ENCODE measurements at regions not wholly inside any gene's neighbourhood (a gene's known extent, or its start where the extent isn't known, plus 50 kb on each side); places are given as distances from the start of the nearest gene placed in this dataset.

DNA sequence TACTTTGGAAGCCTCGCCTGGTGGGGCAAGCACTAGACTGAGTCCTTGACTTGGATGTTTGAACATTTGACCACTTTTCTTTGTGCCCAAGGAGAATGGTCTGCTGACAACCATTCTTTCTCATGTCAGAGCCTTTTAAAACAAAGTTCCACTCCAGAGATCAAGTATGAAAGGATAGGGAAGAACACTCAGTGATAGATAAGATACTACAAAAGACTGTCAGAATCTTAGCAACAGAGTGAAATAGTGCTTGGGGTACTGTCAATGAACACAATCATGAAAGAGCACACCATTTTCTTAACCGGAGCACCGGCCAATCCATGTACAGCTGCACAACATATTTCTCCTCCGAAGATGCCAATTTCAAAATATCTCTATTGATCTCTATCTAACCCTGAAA lies 82.8 kb upstream of the ADO start:
- DNase-seq: no peak

- DNase-seq: no peak
Observed at GRCh38 chr10:62723375-62723774, 81.1 kb upstream of the ADO start.

DNA sequence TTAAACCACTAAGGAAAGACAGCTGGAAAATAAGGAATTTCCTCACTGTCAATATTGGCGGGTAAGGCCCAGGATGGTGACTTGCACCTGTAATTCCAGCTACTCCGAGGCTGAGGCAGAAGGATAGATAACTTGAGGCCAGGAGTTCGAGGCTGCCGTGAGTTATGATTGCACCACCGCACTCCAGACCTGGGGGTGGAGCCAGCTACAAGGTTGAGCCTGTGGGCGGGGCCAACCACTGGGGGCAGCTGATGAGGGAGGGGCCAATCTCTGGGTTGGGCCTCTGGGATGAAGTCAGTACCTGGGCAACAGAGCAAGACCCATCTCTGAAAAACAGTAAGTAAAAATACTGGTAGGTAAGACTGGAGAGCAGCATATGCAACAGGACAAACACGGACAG lies 80.1 kb upstream of the ADO start:
- DNase-seq: no peak

DNA sequence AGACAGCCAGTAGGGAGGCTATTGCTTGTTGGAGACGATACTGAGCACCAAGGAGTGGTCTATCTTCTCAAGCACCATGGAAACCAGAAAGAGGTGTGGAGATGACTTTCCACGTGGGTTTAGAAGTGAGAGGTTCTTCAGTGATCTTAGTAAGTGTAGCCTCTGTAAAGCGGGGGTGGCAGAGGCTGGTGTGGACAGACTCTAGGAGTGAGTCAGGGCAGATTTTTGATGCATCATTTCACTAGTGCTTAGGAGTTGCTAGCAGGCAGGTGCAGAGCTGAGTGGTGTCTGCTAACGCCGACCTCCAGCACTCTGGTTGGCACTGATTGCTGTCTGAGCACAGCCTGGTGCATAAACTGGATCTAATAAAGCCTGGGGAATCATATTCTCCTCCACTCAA lies 78.4 kb upstream of the ADO start:
- no peak for DNase-seq

GRCh38 chr10:62726638-62727037 lies 77.9 kb upstream of the ADO start:
- no peak for DNase-seq

DNA sequence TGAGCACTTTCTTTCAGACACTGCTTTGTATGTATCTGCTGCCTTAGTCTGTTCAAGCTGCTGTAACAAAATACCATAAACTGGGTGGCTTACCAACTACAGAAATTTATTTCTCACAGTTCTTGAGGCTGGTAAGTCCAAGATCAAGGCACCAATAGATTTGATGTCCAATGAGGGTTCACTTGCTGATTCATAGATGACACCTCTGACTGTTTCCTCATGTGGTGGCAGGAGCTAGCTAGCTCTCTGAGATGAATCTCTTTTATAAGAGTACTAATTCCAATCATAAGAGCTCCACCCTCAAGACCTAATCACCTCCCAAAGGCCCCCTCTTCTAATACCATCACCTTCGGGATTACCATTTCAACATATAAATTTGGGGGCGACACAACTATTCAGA lies 76.6 kb upstream of the ADO start:
- no peak for DNase-seq

GRCh38 chr10:62728479-62728878 lies 76.0 kb upstream of the ADO start:
- DNase-seq: peak; percentile 14 to 47

DNA sequence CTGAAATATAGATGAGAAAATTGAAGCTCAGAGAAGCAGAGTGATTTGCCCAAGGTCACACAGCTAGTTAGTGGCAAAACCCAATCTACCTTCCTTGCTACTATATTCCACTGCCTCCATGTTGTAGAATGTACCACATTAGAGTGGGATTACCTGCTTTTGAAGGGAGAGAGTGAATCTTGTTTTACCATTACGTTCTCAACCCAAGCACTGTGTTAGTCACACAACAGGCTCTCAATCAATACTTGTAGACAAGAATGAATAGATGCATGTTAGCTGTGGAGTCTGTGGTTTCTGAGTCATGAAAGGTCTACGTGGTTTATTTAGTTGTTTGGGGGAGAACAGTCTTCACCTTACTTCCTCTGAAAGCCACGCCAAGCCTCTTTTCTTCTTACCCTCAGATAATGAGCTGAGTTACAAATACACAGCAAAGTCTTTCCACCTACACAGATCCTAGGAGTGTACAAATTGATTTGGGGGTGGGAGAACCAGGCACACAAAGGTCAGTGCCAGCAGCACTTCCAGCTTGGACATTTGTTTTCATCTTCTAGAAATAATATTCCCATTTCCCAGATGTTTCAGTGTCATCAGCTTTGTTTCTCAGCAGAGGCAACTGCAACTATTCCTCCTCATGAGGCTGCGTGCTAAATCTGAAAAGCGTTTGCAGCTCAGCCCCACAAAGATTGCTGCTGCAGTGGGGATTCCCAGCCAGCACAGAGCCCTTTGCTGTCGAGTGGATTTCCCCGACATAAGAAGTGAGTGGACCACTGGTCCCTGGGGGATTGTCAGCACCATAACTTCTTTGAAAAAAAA lies 71.5 kb upstream of the ADO start:
- DNase-seq: peak; percentile 69 to 79

GRCh38 chr10:62733654-62734293 lies 70.7 kb upstream of the ADO start:
- DNase-seq: no peak

DNA sequence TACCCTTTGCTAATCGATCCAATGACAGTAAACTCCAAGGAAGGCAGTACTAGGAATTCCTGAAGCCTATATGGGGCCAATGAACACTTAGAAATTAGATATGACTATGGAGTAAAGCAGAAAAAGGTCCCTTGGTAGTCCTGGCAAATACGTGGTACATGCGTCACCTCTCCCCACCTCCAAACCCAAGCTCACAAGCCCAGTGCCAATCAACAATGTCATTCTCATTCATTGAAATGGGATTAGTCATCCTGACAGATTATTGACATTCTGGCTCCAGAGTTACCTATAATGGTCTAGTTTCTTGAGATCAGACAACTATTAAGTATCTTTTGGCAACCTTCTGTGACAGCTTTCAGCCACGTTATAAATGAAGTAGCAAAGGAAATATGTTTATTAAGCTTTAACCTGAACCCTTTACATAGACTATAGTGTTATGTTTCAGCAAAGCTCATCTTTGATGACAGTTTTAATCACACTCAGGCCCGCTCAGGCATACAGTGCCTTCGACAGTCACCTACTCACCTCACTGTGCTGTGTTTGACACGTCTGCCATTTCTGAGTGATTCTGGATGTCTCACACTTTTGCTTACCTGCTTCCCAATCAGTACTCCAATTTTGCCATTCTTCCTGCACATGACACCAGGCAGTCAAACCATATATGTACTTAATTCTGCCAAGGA lies 69.6 kb upstream of the ADO start:
- DNase-seq: no peak

DNA sequence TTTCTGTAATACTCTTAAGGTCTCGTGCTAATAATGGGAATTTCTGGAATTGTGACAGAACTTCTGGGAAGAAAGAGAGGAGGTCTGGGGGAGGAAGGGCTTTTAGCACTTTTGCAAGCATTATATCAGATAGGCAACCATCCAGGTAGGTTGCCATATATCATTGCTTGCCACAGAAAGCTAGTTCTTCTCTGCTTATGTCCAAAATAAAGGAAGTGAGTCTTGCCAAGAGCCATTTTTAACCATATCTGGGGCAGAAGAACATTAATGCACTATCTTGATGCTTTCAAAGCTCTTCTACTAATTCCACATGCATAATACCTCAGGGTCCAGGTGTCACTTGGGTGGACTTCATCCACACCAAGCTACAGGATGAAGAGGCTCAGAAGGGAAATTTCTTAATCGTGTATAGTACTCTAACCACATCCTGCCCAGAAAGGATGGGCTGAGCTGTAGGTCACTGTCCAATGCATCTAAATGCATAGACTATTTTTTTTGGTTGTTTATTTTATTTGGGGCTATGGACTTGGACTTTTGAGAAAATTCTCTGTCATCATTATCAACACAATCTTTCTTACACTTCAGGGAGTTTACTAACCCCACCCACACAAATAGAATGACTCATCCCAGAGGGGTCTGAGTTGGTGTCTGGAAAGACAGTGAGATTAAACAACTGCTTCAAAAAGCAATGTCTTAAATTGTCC lies 68.9 kb upstream of the ADO start:
- DNase-seq: no peak

GRCh38 chr10:62736168-62736546 lies 68.4 kb upstream of the ADO start:
- DNase-seq: no peak

GRCh38 chr10:62738916-62739315 lies 65.6 kb upstream of the ADO start:
- DNase-seq: no peak

DNA sequence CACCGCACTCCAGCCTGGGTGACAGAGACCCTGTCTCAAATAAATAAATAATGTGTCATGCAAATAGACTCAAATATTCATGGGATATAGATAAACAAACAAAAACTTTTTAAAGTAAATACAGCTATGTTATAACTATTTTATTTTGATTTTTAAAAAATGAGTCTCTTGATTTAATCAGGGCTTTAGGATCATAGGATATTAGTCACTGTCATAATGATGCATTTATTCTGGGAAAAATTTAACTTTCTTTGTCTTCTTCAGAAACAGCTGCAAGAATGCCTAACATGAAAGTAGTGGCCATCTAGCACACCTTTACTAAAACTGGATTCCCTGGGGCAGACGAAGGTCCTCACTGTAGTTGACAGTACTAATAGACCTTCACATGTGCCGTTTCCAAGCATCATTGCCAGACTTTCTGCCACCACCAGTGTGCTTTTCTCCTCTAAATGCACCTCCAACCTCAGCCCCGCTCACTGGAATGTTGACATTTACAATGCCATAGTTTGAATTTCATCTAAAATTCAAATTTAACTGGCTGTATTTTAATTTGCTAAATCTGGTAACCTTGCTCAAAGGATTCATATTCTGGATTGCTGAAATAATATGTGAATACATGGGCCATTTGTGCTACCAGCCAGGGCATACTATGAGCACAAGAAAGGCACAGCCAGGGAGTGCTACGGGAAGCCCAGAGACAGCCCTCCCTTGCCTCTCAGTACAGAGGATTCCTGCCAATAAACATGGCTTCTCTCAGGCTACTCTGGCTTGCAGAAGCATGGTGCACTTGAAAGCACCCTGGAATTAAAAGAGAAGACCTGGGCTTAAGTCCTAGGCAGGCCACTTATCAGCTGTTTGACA lies 63.4 kb upstream of the ADO start:
- no peak for DNase-seq

- no peak for DNase-seq
Observed at GRCh38 chr10:62741996-62742395, 62.5 kb upstream of the ADO start.

- DNase-seq: peak in 1 of 2 donors; percentile 6
Observed at GRCh38 chr10:62742536-62743061, 61.9 kb upstream of the ADO start.

DNA sequence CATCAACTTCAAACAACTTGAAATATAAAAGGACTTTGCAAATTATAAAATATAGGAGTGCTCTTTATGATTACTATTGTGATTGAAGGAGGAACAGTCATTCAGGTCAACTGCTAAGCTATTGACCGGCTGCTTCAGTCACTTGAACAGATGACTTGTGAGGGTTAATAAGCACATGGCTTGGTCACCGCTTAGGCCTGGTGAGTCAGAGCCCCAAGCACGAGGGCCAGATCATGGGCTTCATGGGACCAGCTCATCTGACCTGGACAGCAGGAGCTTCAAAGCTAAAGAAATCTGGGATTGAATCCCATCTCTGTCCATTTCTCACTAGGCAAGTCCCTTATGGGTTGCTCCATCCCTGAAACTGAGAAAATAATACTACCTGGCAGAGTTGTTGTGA lies 60.4 kb upstream of the ADO start:
- no peak for DNase-seq

GRCh38 chr10:62745581-62745980 lies 58.9 kb upstream of the ADO start:
- no peak for DNase-seq

- DNase-seq: no peak
Observed at GRCh38 chr10:62746951-62747729, 57.4 kb upstream of the ADO start.

DNA sequence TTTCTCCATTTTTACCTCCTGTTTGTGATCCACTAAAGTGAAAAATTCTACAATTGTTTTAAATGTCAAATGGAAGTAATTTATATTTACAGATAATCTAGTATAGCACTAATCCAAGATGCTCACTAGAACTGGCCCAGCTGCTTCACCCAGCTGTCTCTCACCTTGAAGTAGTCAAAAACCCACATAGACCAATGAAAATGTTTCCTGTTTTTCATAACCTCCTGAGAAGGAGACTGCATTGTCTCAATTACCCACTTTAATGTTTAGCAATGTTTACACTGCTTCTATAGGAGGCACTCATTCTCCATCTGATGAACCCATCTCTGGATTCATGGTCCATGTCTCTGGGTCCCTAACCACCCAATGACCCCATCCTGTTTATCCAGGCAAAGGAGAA lies 56.1 kb upstream of the ADO start:
- peak in 1 of 2 donors; percentile 9 for DNase-seq

DNA sequence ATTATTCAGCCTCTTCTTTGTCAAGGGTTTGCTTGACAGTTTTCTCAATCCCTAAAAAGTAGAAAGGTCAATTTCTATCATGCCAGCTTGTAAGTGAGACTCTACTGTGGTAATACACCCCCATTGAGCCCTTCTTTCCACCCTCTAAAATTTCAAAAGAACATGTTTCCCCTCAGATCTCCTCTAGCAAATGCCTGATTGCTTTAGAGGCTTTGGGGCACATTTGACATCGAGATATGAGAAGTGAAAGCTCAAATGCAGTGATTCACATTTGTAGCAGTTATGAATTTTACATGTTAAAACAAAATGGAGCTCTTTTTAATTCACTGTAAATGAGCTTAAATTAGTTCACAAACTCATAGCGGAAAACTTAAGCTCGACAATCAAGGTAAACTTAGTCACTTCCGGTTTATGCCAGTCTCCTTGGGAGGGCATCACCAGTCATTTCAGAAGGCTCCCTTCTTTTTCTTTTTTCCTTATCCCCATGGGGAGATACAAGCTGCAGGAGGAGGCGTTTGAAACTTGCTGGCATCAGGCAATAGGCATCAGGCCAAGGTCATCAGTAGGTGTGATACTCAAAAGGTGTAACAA lies 55.3 kb upstream of the ADO start:
- DNase-seq: peak in 1 of 2 donors; percentile 4
